ENCODE measurements at regions not wholly inside any gene's neighbourhood (a gene's known extent, or its start where the extent isn't known, plus 50 kb on each side); places are given as distances from the start of the nearest gene placed in this dataset.

- ChIA-PET CTCF (interaction anchor here (0.6 to 1.3 kb wide), 3 partner anchors 15 to 175 kb away, joined by 3 to 5 read pairs (median 3); no protein-coding TSS in a partner anchor), POLR2A (no interaction called here)
- no peaks in the 10 kb centered on the region for H3K27me3 ChIP-seq (ENCODE audit: control insufficient read depth, insufficient read depth, low read length)
- no peak for TF ChIP-seq CTCF (IDR thresholded peaks at IDR 0.05; ENCODE audit: insufficient read depth, low read depth, low read length)
- H3K36me3 ChIP-seq (ENCODE audit: control insufficient read depth, insufficient read depth, low read length): no peaks in the 10 kb centered on the region
- DNase-seq (ENCODE audit: low read depth): no peak
- H3K4me3 ChIP-seq (ENCODE audit: low read depth, low read length): no peak overlapping the region
Observed at GRCh38 chr2:203798296-203799087, 69.1 kb upstream of the CTLA4 start.

GRCh38 chr2:203799908-203800307, 67.7 kb upstream of the CTLA4 start:
- Histone ChIP-seq H3K36me3 (ENCODE audit: control insufficient read depth, insufficient read depth, low read length) (no peaks in the 10 kb centered on the region), H3K27me3 (ENCODE audit: control insufficient read depth, insufficient read depth, low read length) (no peaks in the 10 kb centered on the region), H3K4me3 (ENCODE audit: low read depth, low read length) (no peak overlapping the region)
- no peak for TF ChIP-seq CTCF (IDR thresholded peaks at IDR 0.05; ENCODE audit: insufficient read depth, low read depth, low read length)
- POLR2A ChIA-PET: no interaction called here
- DNase-seq (ENCODE audit: low read depth): no peak
- CTCF ChIA-PET: interaction anchor here (1.3 kb wide), 1 partner anchor 17 kb away, joined by 5 read pairs; no protein-coding TSS in a partner anchor

- H3K27me3 ChIP-seq (ENCODE audit: control insufficient read depth, insufficient read depth, low read length): no peaks in the 10 kb centered on the region
- no peak for DNase-seq (ENCODE audit: low read depth)
- TF ChIP-seq CTCF (IDR thresholded peaks at IDR 0.05; ENCODE audit: insufficient read depth, low read depth, low read length): no peak
- H3K36me3 ChIP-seq (ENCODE audit: control insufficient read depth, insufficient read depth, low read length): no peaks in the 10 kb centered on the region
- CTCF ChIA-PET: no interaction called here
- POLR2A ChIA-PET: no interaction called here
- no peak overlapping the region for H3K4me3 ChIP-seq (ENCODE audit: low read depth, low read length)
Observed at GRCh38 chr2:203800783-203801182, 66.8 kb upstream of the CTLA4 start.

- no peaks in the 10 kb centered on the region for H3K27me3 ChIP-seq (ENCODE audit: control insufficient read depth, insufficient read depth, low read length)
- no peak for TF ChIP-seq CTCF (IDR thresholded peaks at IDR 0.05; ENCODE audit: insufficient read depth, low read depth, low read length)
- H3K36me3 ChIP-seq (ENCODE audit: control insufficient read depth, insufficient read depth, low read length): no peaks in the 10 kb centered on the region
- ChIA-PET CTCF (interaction anchor here (0.9 to 1.8 kb wide), 2 partner anchors 19 to 153 kb away, joined by 5 to 8 read pairs; no protein-coding TSS in a partner anchor), POLR2A (no interaction called here)
- DNase-seq (ENCODE audit: low read depth): no peak
- H3K4me3 ChIP-seq (ENCODE audit: low read depth, low read length): no peak overlapping the region
Observed at GRCh38 chr2:203802342-203803052, 65.1 kb upstream of the CTLA4 start.

GRCh38 chr2:203803053-203803429, 64.5 kb upstream of the CTLA4 start:
- ChIA-PET CTCF (interaction anchor here (0.9 to 1.8 kb wide), 2 partner anchors 20 to 318 kb away, joined by 3 to 8 read pairs; no protein-coding TSS in a partner anchor), POLR2A (no interaction called here)
- DNase-seq (ENCODE audit: low read depth): no peak
- Histone ChIP-seq H3K4me3 (ENCODE audit: low read depth, low read length) (no peak overlapping the region), H3K27me3 (ENCODE audit: control insufficient read depth, insufficient read depth, low read length) (no peaks in the 10 kb centered on the region), H3K36me3 (ENCODE audit: control insufficient read depth, insufficient read depth, low read length) (no peaks in the 10 kb centered on the region)
- no peak for TF ChIP-seq CTCF (IDR thresholded peaks at IDR 0.05; ENCODE audit: insufficient read depth, low read depth, low read length)
